Heart left ventricle (tissue), 16 donors: ENCODE measurements at regions not wholly inside any gene's neighbourhood (a gene's known extent, or its start where the extent isn't known, plus 50 kb on each side); places are given as distances from the start of the nearest gene placed in this dataset.

Experiments used
- ATAC-seq, 4 donors: fragments of 200-7000 bp; cut with Tn5 transposase; one replicate each; pipeline ENCODE4 v1.9.1; 2020 to 2022; ENCODE audit warnings: moderate library complexity in 4 of 4, mild to moderate bottlenecking in 3 of 4, moderate number of reproducible peaks in 1 of 4
- DNase-seq, 5 donors: peaks; one replicate each; pipeline ENCODE4 v3.0.0-alpha.2; 2020
- H3K27ac ChIP-seq, 12 donors: fragments of 200-600 bp; sonication (generic) in 4 of 12; one replicate each; pipeline versions ENCODE4 v1.5.0 to v1.8.0; 2016 to 2022; ENCODE audit warnings: mild to moderate bottlenecking in 2 of 12
- H3K27me3 ChIP-seq, 9 donors: fragments of 200-600 bp; sonication (generic) in 2 of 9; one replicate each; pipeline versions ENCODE4 v1.5.1 to v1.8.0; 2016 to 2022; ENCODE audit warnings: mild to moderate bottlenecking in 3 of 9
- H3K36me3 ChIP-seq, 9 donors: fragments of 200-600 bp; sonication (generic) in 2 of 9; one replicate each; pipeline versions ENCODE4 v1.5.0 to v1.8.0; 2018 to 2022; ENCODE audit warnings: mild to moderate bottlenecking in 2 of 9
- H3K4me1 ChIP-seq, 12 donors: fragments of 200-600 bp; sonication (generic) in 4 of 12; one replicate each; pipeline versions ENCODE4 v1.5.0 to v1.8.0; 2016 to 2022; ENCODE audit warnings: mild to moderate bottlenecking in 3 of 12
- H3K4me3 ChIP-seq, 12 donors: fragments of 200-600 bp; sonication (generic) in 4 of 12; one replicate each; pipeline versions ENCODE4 v1.5.0 to v1.8.0; 2017 to 2022; ENCODE audit warnings: mild to moderate bottlenecking in 9 of 12, moderate library complexity in 4 of 12
- H3K9me3 ChIP-seq, 12 donors: fragments of 200-600 bp; sonication (generic) in 4 of 12; one replicate each; pipeline versions ENCODE4 v1.5.0 to v1.8.0; 2016 to 2022; ENCODE audit warnings: mild to moderate bottlenecking in 1 of 12
- CTCF ChIP-seq, 12 donors: fragments of 200-600 bp; sonication (generic) in 4 of 12; IDR thresholded peaks; one replicate each; pipeline versions ENCODE4 v1.5.0 to v1.8.0; 2018 to 2022; ENCODE audit warnings: antibody characterized with exemption in 12 of 12, mild to moderate bottlenecking in 5 of 12
- POLR2A ChIP-seq, 2 donors: fragments of 450-650 bp; IDR thresholded peaks; one replicate each; pipeline ENCODE4 v1.6.1; 2017; ENCODE audit warnings: antibody characterized with exemption in 2 of 2, mild to moderate bottlenecking in 2 of 2, moderate library complexity in 2 of 2
- WGBS, 4 donors: extraction: QIAGEN DNeasy Blood & Tissue Kit in 2 of 4; methylation state at CpG; one replicate each; pipeline versions ENCODE4 v1.1.5 to v1.1.7; 2013 to 2018; 5-methylcytosine and 5-hydroxymethylcytosine counted together
- intact Hi-C, 10 donors: fragments of 100-400 bp; cut with DNase I; formaldehyde crosslinking; loops; one replicate each; pipeline versions ENCODE4 v1.11.1 to v1.14.2; 2022
- donor health status: ischemic (EF 13 %, LVEDD 7.1; RV severe dilation, severe dysfunction).
- donor health status: healthy with polysubstance abuse.
- donor health status: DM: no; HTN: yes; CAD: no.
- donor health status: DM: no; HTN: no; CAD: no.
- donor health status: ischemic (EF 25% LVEDD 6.9; RV normal size, moderate dysfunction).
- donor health status: ischemic (EF 25% LVEDD 5.7; RV mildly dilated, moderate dysfunction).
- donor health status: healthy.
- donor health status: DM: yes; HTN: yes; CAD: no.
- donor health status: ischemic (EF 35%, LVEDD 5.7; RV mildly dilated, moderate dysfunction).
- donor health status: nonischemic (EF 11% LVEDD 7.7; RV severe dilation, severe dysfunction).
- donor health status: DM: yes; HTN: yes; CAD: no.
- donor health status: PGD.
- donor health status: ischemic (EF 29% LVEDD 5.4; RV normal size, mild dysfunction).
- donor health status: nonischemic (EF 23%, LVEDD 6.1; RV moderate dilation, normal function).

GRCh38 chr14:37842106-37842505 is 246.7 kb downstream of the TTC6 start:
- Histone ChIP-seq H3K9me3 (peaks cover 0 to 12% (median 0%) of the 10 kb centered on the region in 12 donors), H3K27me3 (no peaks in the 10 kb centered on the region), H3K4me3 (no peak overlapping the region), H3K36me3 (no peaks in the 10 kb centered on the region), H3K4me1 (no peaks in the 10 kb centered on the region), H3K27ac (no peak overlapping the region)
- ATAC-seq (no peak), DNase-seq (no peak)
- 68 to 79% (median 72%) methylated on average over 3 of the region's 3 CpGs for WGBS, 4 donors
- no peak for TF ChIP-seq POLR2A (IDR thresholded peaks at IDR 0.05)
- TF ChIP-seq CTCF (IDR thresholded peaks at IDR 0.05): no peak
- intact Hi-C loops: no loop called here

- Histone ChIP-seq H3K27me3 (peaks cover 0 to 3% (median 0%) of the 10 kb centered on the region in 9 donors), H3K4me1 (no peaks in the 10 kb centered on the region), H3K36me3 (no peaks in the 10 kb centered on the region), H3K9me3 (peaks cover 0 to 4% (median 0%) of the 10 kb centered on the region in 12 donors), H3K27ac (no peak overlapping the region), H3K4me3 (no peak overlapping the region)
- WGBS, 4 donors: 58 to 70% (median 66%) methylated on average over 8 of the region's 8 CpGs
- TF ChIP-seq CTCF (IDR thresholded peaks at IDR 0.05) (no peak), POLR2A (IDR thresholded peaks at IDR 0.05) (no peak)
- intact Hi-C loops: no loop called here
- peak in 1 of 5 donors; percentile 55 for DNase-seq
- ATAC-seq: no peak
Measured at GRCh38 chr14:37843954-37844607, 248.7 kb downstream of the TTC6 start.

GRCh38 chr14:37844614-37845013 is 249.2 kb downstream of the TTC6 start:
- Histone ChIP-seq H3K4me1 (no peaks in the 10 kb centered on the region), H3K36me3 (no peaks in the 10 kb centered on the region), H3K9me3 (no peaks in the 10 kb centered on the region), H3K27me3 (peaks cover 0 to 4% (median 0%) of the 10 kb centered on the region in 9 donors), H3K27ac (no peak overlapping the region), H3K4me3 (no peak overlapping the region)
- intact Hi-C loops: no loop called here
- ATAC-seq: no peak
- DNase-seq: no peak
- no peak for TF ChIP-seq CTCF (IDR thresholded peaks at IDR 0.05)
- TF ChIP-seq POLR2A (IDR thresholded peaks at IDR 0.05): no peak
- 70 to 83% (median 74%) methylated on average over 2 of the region's 2 CpGs for WGBS, 4 donors

GRCh38 chr14:37848985-37849621 is 253.7 kb downstream of the TTC6 start:
- DNase-seq (no peak), ATAC-seq (no peak)
- Histone ChIP-seq H3K4me1 (no peaks in the 10 kb centered on the region), H3K27ac (no peak overlapping the region), H3K27me3 (peaks cover 0 to 17% (median 0%) of the 10 kb centered on the region in 9 donors), H3K36me3 (no peaks in the 10 kb centered on the region), H3K4me3 (no peak overlapping the region), H3K9me3 (no peaks in the 10 kb centered on the region)
- TF ChIP-seq POLR2A (IDR thresholded peaks at IDR 0.05) (no peak), CTCF (IDR thresholded peaks at IDR 0.05) (no peak)
- WGBS, 4 donors: 63 to 78% (median 68%) methylated on average over 2 of the region's 2 CpGs
- intact Hi-C loops: no loop called here
